GM12872 (cell line): ENCODE measurements at regions not wholly inside any gene's neighbourhood (a gene's known extent, or its start where the extent isn't known, plus 50 kb on each side); places are given as distances from the start of the nearest gene placed in this dataset.

Experiments used
- CTCF ChIP-seq: IDR thresholded peaks from 3 replicates; pipeline ENCODE4 v1.5.1; 2011; ENCODE audit warnings: low read depth, mild to moderate bottlenecking, low read length, moderate library complexity; ENCODE audit not compliant: insufficient read depth

- no peak for TF ChIP-seq CTCF
Observed at GRCh38 chr3:35137612-35138011, 501.7 kb upstream of the ARPP21 start.

GRCh38 chr3:35141406-35141805, 497.9 kb upstream of the ARPP21 start:
- no peak for TF ChIP-seq CTCF

DNA sequence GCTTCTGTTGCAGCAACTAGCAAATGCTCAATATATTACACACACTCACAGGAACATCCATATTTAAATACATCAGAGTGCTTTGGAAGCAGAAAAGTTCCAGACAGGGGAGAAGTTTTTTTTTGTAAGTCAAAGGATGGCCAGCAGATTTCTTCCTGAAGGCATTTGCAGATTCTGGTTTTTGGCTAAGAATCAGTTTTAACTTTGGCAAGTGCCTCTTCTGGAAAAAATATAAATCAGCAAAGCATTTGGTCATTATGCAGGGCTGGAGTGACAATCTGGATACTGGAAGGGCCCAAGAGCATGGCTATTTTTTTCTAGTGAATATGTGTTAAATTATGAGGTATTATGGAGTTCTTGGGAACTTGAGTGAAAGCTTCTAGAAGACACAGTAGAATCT, 495.3 kb upstream of the ARPP21 start:
- no peak for TF ChIP-seq CTCF

- TF ChIP-seq CTCF, result no peak
Observed at GRCh38 chr3:35183927-35184675, 455.2 kb upstream of the ARPP21 start.

- no peak for TF ChIP-seq CTCF
Observed at GRCh38 chr3:35184775-35185174, 454.6 kb upstream of the ARPP21 start.

DNA sequence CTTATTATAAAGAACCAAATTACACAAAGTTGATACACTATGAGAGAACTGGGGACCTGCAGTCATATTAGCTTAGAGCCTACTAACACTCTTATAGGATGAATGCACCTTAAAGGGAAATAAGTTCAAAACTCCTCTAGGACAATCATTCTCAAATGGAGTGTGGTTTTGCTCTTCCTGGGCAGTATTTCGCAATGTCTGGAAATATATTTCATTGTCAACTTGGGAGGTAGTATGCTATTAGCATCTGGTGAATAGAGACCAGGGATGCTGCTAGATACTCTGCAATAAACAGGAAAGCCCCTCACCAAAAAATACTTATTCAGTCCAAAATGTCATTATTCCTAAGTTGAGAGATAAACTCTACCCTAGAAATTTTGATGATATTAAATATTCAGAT, 451.4 kb upstream of the ARPP21 start:
- no peak for TF ChIP-seq CTCF

DNA sequence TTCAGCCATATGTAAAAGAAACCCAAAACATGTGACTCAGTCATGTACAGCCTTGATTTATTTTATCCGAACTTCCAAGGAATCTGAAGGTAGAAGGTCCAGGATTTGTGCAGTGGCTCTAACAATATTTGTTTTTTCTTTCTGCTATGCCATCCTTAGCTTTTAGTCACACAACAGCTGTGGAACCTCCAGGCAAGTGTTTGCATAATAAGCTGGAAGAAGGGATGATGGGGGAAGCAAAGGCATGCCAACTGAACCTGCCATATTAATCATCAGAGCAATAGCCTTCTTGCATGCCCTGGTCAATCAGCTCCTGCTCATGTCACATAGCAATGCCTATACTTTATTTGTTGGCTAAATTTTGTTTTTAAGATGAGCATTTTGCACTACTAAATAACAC, 444.7 kb upstream of the ARPP21 start:
- TF ChIP-seq CTCF, result no peak
